GM19372 (cell line): ENCODE measurements at regions not wholly inside any gene's neighbourhood (a gene's known extent, or its start where the extent isn't known, plus 50 kb on each side); places are given as distances from the start of the nearest gene placed in this dataset.
"Not testable (repeated sequence)": the region's sequence is repeated elsewhere in the genome, so short reads cannot be mapped to it uniquely, and the experiment has no call there.

ENCODE experiments used
- ATAC-seq: cut with Tn5 transposase; IDR thresholded peaks from one replicate; pipeline ENCODE4 v1.9.1; 2021; ENCODE audit warnings: mild to moderate bottlenecking, low read depth, moderate library complexity; ENCODE audit not compliant: unreplicated experiment

DNA sequence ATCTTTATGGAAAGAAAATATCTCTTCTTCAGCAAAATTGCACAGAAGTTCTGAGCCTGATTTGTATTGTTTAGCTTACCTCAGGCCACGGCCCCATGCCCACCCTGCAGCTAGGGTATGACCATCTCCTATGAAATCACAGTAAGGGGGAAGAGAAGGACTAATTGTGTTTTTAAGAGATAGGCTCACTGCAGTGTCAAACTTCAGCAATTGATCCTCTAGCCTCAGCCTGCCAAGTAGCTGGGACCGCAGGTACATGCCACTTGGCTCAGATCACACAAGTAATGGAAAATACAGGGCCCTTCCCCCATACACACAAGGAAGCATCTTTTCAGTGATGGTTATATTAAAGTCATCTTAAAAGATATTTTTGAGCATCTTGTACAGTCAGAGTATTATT lies 60.0 kb downstream of the DMAC1 start:
- ATAC-seq = no peak

DNA sequence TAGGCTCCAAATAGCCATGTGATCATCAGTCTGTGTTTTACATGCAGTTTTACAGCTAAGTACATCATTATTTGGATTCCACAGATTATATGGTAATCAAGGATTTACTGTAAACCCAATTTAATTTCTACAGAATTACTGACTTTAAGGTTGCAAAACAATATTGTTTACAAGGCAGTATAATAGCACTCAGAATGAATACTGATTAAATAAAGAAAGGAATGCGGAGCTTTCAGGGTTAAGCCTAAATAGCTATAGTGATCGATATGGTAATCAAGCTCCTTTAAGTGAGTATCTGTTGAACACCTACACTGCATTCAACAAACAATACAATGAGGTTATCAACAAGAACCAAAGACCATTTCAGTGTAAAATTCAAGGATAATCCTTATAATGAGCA lies 64.3 kb downstream of the DMAC1 start:
- ATAC-seq = no peak

DNA sequence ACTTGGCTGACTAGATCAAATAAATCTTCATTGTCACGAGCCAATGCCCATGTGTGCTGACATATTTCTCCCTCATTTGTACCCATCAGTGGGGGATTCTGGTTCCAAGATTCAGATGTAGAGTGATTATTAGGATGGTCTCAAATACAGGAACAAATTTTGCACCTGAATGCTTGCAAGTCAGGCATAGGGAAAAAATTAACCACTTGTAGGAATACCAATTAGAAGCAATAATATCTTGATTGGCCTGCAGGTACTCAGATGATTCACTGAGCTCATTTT lies 69.5 kb downstream of the DMAC1 start:
- no peak for ATAC-seq

- no peak for ATAC-seq
Observed at GRCh38 chr9:7729371-7730163, 70.0 kb downstream of the DMAC1 start.

GRCh38 chr9:7721291-7721690 lies 78.3 kb downstream of the DMAC1 start:
- no peak for ATAC-seq

DNA sequence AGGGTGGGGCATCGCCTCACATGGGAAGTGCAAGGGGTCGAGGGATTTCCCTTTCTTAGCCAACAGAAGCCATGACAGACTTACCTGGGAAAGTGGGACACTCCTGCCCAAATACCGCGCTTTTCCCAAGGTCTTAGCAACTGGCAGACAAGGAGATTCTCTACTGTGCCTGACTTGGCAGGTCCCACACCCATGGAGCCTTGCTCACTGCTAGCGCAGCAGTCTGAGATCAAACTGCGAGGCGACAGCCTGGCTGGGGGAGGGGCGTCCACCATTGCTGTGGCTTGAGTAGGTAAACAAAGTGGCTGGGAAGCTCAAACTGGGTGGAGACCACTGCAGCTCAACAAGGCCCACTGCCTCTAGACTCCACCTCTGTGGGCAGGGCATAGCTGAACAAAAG lies 86.5 kb downstream of the DMAC1 start:
- not testable (repeated sequence) for ATAC-seq

GRCh38 chr9:7710686-7711085 lies 88.9 kb downstream of the DMAC1 start:
- no peak for ATAC-seq

- no peak for ATAC-seq
Observed at GRCh38 chr9:7707934-7708333, 91.6 kb downstream of the DMAC1 start.

DNA sequence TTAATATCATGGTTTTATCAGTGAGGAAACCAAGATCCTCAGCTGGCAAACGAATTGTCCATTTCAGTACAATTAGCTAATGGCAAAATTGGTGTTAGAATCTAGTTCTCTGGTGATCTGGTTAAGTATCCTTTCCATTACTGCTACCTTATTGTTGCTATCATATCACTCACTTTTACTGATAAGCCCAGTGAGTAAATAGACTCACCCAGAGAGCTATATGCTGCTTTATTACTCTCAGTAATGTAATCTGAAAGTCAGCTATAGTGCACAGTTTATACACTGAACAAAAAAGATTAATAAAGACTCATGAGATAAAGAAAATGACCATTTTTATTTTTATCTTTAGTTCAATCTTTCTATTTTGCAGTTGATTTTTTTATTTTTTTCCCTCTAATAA lies 95.0 kb downstream of the DMAC1 start:
- ATAC-seq = no peak

GRCh38 chr9:7691909-7692308 lies 107.7 kb downstream of the DMAC1 start:
- ATAC-seq = no peak

- ATAC-seq = no peak
Observed at GRCh38 chr9:7690014-7690413, 109.6 kb downstream of the DMAC1 start.

DNA sequence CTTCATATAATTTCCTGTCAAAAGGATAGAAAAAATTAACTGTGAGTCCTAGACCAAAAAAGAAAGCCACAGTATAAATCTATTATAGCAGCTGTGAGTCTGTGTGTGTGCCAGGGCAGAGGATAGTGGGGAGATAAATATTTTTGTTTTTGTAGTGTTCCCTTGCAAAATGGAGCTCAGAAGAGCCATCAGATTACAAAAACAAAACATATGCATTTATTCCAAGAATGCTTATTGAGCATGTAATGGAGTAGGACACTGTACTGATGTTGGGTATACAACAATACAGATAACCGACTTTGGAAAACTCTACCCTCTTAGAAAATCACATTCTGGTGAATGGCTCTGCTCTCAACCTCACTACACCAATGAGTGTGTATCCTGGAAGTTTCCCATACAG lies 111.0 kb downstream of the DMAC1 start:
- no peak for ATAC-seq

- ATAC-seq = no peak
Observed at GRCh38 chr9:7676609-7677156, 122.9 kb downstream of the DMAC1 start.

GRCh38 chr9:7671847-7672246 lies 127.7 kb downstream of the DMAC1 start:
- no peak for ATAC-seq

DNA sequence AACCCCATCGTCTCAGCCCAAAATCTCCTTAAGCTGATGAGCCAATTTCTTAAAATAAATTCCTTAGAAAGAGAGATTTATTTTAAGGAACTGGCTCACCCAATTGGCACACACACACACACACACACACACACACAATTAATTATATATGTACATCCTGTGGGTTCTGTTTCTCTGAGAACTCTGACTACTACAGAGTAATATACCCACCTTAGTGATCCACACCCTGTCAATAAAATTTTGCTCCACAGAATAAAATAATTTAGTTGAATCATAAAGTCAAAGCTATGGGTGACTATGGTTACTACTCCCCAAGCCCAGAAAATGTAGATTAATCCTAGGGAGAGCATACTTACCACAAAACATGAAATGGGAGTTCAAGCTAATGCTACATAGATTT lies 131.0 kb downstream of the DMAC1 start:
- ATAC-seq = no peak

DNA sequence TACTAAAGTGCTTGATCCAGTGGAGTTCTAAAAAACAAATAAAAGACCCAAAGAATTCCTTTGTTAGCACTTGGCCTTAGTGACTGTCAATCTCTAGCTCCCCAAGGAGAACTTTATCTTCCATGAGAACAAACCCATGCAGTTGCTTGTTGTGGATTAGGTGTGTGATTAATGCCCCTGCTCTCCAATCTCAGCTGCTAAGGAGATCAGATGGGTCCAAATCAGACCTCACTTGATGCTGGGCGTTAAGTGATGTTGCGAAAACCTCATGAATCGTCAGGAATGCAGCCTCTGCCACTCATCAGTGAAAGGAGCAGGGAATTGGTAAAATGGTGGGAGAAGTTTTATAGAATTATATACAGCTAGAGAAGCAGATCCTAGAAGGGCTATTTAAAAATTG lies 133.7 kb downstream of the DMAC1 start:
- ATAC-seq = no peak

DNA sequence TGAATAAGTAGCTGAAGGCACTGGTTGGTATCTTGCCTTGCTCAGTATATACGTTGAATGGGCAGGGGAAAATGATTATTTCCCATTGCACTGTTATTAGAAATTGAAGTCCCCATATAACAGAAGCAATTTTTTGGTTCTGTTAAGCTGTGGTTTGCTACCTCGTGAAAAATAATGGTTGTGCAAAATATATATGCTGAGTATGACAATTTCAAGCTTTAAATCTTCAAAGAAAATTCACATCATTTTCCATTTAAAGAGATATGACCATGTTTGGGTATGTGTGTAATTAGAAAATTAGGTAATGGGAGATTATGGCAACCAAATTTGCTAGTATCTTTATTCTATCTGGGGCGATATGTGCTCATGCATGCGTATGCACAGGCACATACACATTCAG lies 139.8 kb downstream of the DMAC1 start:
- no peak for ATAC-seq

GRCh38 chr9:7656636-7657035 lies 142.9 kb downstream of the DMAC1 start:
- ATAC-seq = no peak

DNA sequence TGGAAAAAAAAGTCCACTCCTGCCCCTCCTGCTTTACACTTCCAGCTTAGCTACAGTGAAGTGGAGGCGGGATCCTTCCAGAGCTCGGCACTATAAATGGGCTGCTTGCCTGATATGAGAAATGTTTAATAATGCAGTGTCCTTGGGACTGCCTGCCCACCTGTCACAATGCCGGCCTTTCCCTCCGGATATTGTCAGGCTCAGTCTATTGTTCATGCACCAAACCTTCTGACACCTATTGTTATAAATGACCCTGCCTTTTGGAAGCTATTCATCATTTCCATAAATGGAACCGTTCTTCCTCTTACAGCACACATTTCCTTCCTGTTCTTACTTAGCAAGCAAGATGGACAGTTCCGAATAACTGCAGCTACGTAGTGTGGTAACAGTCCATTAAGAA lies 146.3 kb downstream of the DMAC1 start:
- no peak for ATAC-seq

- ATAC-seq = no peak
Observed at GRCh38 chr9:7640231-7640630, 159.3 kb downstream of the DMAC1 start.

GRCh38 chr9:7639471-7639870 lies 160.1 kb downstream of the DMAC1 start:
- no peak for ATAC-seq

DNA sequence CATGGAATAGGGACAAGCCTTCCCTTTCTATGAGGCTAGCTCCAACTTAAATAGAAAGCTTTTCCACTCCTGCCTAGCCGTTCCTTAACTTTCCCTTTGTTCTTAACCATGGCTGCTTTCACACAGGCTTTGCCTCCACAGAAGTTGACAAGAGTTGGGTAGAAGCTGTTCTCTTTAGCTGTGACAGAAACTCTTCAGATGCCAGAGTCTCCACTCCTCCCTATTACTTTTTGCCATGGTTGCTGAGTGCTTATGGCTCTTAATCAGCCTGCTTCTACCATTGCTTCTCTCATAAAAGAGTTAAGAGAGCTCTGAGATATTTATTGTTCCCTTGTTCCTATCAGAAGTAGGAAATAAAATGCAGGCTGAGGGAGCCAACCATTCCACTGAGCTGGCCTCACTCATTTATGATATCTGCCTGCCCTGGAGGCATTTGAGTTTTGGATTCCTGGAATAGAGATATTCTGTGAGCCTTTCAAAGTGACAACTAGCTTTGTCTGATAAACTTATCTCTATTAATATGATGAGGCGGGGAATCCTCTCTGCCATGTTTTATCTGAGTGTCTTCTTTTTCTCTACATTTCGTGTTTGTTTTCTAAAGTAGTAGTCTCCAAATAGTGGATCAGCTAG lies 162.6 kb downstream of the DMAC1 start:
- no peak for ATAC-seq
